AG20443 (cell line): ENCODE measurements at regions not wholly inside any gene's neighbourhood (a gene's known extent, or its start where the extent isn't known, plus 50 kb on each side); places are given as distances from the start of the nearest gene placed in this dataset.
"Not testable (repeated sequence)": the region's sequence is repeated elsewhere in the genome, so short reads cannot be mapped to it uniquely, and the experiment has no call there.

Experiments
- DNase-seq: peaks from one replicate; pipeline ENCODE4 v3.0.0; 2012; ENCODE audit warnings: low spot score, mixed read lengths

DNA sequence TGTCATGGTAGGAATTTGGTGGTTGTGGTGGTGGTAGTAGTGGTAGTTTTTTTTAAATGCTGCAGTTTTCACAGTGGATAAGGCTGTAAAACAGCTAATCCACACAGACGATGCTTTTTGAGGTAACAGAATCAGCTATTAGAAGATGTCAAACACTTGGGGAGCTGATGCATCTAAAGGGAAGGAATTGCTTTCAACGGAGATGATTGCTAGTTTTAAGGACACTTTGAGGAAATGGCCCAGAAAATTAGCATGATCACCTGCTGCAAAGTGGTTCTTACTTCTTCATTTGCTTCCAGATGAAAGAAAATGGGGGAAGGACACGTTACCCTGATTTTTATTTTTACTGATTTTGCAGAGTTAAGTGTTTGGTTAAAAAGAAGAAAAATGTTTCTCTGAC, 178.2 kb upstream of the ATP10B start:
- no peak for DNase-seq

DNA sequence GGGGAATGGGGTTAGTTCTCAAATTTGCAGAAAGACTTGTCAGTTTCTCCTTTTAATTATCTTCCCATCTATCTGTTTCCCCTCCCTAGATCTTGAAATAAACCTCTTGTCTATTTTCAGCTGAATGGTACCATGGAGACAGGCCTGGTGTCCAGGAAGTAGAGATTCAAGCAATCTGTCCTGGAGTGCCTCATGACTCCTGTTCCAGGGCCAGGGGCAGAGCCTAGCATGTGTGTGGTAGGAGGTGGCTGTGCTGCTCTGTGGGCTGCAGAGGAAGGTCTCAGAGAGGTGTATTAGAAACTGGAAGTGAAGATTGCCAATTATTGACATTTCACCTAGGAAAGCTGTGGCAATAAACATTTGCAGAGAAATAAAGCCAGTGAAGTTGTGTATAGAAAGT, 175.8 kb upstream of the ATP10B start:
- no peak for DNase-seq

DNA sequence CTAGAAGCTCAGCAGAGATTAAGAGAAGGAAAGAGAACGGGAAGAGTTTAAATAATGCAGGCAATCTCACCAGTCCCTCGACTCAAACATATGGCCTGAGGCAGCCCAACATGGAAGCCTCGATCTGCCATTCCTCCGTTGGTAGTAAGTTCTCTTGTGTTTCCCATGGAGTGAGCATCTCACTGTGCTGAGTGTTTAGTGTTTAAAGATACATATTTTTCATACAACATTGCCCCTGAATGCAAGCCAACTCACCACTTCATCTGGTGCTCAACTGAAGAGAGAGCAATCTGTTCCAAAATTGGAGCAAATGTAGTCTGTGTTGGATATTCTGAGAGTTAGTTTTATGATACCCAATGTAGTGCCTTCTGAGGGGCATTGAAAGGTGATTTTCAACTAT, 171.5 kb upstream of the ATP10B start:
- no peak for DNase-seq

DNA sequence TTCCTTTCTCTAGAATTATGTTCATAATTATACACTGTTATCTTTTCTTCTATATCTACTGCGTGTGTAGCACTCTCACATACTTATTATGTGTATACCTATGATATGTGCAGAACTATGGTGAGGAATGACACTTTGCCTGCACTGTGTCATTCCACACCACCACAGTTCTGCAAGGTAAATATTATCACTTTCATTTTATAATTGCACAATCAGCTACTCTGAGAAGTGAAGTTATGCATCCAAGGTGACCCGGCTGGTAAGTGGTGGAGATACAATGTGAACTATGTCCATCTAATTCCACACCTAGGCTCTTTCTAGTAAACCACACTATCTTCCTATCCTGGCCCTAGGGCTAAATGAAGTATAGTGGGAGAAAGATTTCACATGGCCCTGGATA, 170.1 kb upstream of the ATP10B start:
- no peak for DNase-seq

DNA sequence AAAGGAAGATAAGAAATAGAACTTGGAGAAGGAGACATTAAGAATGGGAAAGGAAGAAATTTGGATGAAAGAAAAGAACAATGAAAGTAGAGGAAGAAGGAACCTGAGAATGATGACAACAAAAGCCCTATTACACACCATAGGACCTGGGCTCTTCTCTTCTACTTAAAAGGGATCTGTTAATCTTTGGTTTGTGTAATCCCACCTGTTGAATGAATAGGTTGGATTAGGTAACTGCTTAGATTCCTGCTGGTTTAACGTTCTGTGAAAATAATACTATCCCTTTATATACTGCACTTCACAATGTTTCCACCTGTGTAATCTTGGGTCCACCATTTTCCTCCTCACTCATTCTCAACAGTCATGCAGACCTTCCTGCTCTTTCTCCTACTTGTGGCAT, 157.8 kb upstream of the ATP10B start:
- no peak for DNase-seq

DNA sequence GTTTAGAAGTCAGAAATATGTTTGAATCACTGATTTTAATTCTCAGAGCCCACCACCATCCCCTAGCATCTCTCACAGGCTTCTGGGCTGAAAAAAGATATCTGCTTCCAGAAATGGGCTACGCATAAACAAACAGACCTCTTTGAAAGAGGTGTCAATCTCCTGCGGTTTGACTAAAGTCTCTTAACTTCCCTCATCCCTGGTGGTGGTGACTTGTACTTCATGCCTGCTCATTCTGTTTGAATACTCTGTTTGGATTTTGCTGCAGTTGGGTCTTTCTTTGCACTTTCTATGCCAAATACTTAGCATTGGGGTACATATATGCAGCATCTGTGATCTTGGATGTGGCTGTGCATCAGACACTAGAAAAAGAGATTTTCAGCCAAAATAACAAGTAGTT, 157.2 kb upstream of the ATP10B start:
- no peak for DNase-seq

DNA sequence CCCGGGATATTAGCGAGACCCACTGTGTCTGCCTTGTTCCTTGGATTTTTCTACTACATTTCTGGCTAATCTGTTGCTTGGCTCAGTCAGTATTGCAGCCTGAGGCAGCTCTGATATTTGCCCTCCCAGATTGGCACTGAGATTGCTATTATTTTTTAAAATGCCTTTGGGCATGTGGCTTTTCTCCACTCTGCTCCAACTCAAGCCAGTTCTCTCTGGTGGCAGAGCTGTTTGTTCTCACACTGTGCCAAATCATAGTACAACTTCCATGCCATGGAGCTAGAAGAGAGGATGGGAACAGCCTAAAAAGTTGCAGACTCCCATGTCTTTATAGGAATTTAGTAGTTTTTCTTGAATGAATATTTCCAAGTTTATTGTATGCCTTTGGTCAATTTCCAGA, 155.9 kb upstream of the ATP10B start:
- no peak for DNase-seq

DNA sequence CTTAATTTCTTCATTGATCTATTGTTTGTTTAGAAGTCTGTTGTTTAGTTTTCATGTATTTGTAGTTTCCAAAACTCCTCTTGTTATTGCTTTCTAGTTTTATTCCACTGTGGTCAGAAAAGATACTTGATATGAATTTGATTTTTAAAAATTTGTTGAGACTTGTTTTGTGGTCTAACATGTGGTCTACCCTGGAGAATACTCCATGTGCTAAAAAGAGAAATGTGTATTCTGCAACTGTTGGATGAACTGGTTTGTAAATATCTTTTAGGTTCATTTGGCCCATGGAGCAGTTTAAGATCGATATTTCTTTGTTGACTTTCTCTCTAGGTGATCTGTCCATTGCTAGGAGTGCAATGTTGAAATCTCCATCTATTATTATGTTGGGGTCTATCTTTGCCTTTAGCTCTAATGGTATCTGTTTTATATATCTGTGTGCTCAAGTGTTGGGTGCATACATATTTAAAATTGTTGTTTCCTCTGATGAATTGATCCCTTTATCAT, 150.6 kb upstream of the ATP10B start:
- no peak for DNase-seq

DNA sequence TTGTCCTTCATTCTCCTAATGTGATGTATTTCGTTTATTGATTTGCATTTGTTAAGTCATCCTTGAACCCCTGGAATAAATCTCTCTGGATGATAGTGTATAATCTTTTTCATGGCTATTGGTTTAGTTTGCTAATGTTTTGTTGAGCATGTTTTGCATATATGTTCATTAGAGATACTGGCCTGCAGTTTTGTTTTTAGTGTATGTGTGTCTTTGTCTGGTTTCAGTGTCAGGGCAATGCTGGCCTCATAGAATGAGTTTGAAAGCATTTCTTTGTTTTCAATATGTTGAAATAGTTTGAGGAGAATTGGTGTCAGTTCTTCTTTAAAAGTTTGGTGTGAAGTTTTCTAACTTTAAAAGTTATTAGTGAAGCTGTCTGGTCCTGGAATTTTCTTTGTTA, 149.6 kb upstream of the ATP10B start:
- DNase-seq = no peak

DNA sequence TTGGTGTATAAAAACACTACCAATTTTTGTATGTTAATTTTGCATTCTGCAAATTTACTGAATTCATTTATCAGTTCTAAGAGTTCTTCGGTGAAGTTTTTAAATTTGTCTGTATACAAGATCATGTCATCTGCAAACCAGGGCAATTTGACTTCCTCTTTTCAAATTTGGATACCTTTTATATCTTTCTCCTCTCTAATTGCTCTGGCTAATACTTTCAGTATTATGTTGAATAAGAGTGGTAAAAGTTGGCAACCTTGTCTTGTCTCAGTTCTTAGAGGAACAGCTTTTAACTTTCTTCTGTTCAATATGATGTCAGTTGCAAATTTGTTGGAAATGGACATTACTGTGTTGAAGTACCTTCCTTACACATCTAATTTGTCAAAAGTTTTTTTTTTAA, 149.1 kb upstream of the ATP10B start:
- not testable (repeated sequence) for DNase-seq

DNA sequence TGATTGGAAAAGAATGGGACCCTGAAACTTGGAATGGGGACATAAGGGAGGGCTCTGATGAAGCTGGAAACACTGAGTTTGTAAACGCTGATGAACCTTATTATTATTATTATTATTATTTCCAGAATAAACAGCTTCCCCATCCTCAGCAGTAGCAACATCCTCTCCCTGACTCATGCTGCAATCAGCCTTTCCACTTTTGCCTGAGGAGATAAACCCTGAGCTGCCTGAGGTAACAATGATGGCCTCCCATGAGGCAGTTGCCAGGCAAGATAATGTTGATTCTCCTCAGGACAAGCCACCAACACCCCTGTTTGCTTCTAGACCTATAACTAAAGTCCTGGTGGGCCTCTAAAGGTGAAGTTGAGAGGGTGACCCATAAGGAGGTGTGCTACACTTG, 139.2 kb upstream of the ATP10B start:
- no peak for DNase-seq

DNA sequence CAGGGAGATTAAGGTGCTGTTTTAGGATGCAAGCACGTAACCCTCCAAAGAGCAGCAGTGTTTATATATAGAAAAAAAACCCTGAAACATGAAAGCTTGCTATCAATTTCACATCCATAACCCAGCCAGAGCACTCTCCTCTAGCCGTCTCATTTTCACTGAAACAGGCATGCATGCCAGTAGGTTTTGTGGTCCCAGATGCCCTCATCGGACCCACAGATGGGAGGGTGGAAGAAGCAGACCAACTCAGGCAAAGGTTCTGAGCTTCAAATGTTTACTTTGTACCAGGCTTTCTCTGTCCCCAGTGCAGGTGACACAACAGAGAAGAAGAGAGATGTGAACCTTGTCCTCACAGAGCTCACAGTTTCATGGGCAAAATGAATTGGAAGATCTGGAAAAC, 127.4 kb upstream of the ATP10B start:
- no peak for DNase-seq

DNA sequence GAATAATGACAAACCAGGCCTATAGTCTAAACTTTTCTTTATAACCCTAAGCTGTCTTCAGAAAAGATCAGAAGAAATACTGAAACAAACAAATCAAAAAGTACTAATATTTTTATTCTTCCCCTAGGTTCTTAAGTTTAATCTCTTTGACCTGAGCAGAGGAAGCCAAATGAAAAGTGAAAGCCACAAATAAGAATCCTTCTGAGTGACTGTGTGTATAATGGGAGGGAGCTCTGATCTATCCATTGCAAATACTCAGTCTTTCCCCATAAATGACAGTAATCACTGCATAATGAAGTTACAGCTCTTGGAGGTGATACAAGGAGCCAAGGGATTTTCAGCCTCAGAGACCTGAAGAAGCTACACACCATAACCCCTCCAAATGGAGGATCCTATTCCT, 126.9 kb upstream of the ATP10B start:
- DNase-seq = no peak

DNA sequence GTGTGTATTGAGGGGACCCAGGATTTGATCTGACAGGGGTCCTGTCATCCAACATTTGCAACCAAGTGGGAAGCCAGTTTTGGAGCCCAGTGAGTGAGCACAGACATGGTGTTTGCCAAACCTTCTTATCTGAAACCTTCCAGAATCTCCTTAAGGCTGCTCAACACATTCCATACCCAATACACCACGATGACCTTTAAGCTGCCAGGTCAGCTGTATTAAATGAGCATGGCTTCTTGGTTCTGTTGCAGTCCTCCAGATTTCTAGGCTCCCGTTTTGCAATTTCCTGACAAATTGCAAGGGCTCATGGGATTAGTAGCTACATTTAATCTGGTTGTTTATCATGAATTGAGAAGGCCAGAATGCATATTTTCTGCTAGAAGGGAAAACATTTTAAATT, 124.2 kb upstream of the ATP10B start:
- DNase-seq = no peak

DNA sequence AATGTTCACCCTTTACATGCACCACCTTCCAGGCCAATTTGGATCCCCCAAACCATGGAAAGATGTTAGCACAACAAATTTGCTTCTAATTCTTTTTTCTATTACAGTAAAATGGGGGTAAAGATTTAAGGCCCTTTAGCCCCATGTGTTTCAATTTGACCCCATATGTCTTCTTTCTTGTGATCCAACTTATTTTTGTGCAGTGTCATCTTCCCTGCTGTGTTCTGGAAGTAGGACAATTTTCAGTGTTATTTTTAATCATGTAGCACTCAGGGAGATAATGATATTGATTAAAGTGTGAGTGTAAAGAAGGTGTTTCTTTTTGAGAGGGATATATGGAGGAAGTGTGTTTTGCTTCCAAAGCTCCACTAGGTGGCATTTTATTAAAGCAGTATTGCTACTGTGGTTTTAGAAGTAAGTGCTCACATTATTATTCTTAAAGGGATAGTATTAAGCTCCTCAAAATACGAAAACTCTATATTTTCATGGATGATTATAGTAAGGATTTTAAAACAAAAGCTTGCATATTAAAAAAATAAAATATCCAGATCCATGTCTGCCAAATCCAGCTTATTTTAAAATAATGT, 118.7 kb upstream of the ATP10B start:
- DNase-seq = no peak

DNA sequence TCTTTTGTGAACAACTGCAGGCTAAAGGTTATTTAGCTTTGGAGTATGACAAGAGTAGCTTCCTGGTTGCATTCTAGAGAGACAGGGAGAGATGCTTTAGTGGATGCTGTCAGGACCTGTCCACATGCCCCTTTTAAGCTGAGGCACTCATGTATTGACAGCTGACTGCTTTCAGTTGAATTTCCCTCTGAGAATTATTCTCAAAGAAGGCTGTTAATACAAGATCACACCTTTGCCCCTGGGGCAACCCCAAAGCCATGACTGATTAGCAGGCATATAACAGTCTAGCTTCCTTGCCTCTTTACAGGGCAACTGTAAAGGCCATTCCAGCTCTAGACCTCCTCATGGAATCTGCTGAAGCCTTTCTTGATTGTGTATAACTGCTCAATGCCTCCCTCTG, 117.6 kb upstream of the ATP10B start:
- DNase-seq = no peak

DNA sequence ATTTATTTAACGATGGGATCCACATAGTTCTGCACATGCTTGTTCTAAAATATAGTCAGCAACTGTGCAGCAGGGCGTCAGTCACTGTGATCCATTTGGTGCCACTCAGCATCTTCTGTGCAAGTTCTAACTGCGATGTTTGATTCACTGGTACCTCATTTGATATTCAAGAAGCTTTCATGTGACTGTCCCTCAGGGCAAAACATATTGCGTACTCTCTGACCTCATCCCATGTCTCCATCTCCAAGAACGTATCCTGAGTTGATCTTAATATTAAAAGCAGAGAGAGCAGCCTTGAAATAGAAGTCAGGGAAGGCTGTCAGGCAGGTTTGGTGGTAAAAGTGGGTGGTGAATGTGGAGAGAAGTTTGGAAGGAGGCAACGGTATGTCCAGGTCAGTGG, 116.5 kb upstream of the ATP10B start:
- no peak for DNase-seq

DNA sequence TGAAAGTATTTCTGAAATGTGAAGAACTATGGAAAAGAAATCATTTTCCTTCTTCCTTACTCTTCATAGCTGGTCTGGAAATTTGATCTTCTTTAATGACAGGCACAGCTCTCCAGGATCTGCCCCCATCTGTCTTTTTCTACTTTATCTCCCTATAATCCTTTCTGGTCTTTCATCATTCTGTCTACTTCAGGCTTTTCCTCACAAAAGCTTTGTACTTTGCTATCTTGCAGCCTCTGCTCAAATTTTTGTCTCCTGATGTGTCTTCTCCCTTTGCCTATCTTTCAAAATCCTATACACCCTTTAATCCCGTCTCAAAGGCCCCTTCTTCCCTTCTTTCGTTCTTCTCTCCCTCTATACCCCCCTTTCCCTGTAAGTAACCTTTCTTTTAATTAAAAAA, 114.9 kb upstream of the ATP10B start:
- DNase-seq = no peak

DNA sequence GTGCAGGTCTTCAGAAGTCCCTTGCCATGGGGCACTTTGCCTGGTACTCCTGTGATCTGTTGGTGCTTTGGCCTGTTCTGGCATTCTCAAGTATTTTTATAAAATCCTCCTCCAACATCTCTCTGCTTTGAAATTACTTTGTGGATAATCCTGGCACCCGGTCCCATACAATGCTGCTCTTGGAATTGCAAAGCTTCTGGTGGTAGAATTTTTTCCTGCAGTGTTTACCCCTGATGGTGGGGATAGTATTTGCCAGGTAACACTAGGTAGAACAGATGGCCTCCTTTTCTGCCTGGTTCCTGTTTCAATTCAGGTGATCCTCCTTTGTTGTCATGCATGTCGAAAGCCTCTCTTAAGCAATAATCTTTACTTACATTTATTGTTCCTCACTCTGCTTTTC, 109.8 kb upstream of the ATP10B start:
- no peak for DNase-seq

DNA sequence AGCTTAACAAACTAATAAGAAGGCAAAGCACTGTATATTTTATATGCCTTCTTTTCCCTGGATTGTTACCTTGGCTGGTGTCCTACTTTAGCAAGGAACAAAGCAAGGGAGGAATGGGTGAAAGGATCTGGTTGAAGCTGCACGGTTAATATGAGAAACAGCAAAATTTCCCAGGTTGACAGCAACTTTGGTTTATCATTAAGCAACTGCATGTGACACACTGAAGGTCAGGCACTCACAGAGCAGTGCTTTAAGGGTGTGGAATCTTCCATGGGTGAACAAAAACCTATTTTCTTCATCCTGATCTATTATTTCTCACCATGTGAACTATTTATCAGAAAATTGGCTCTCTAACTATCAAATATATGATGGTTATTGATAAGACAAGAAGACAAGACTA, 109.0 kb upstream of the ATP10B start:
- no peak for DNase-seq

DNA sequence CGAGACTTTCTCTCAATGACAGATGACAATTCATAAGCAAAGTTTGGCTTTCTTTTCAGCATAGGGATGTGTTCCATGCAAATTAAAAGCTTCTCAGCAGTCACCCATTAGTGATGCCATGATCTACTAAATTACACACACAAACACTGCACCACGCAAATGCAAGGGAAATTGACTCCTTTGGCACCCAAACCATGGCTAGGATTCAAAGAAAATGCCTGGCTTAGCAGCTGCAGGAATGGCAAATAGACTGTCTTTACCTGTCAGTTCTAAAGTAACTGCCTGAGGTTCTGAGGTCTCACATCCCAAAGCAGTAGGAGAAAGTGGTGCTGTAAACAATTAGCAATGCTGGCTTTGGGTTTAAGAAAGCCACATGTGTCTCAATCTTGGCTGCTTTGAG, 108.6 kb upstream of the ATP10B start:
- DNase-seq = no peak

DNA sequence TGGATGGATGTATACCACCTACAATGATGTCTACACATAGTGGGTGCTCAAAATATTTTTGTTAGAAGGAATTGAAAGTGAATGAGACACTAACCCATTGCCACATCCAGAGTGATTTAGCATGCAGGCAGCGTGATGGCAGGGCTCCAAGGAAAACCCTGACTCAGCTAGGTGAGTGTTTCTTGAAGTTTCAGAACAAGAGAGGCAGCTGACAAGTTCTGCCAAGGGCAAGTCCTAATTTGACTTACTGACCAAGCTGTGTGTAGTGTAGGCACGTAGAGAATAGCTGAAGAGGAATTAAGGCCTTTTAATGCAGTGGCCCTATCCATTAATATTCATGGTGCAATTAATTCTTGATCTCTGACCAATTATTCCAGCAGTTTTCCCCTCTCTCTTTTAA, 107.8 kb upstream of the ATP10B start:
- no peak for DNase-seq

DNA sequence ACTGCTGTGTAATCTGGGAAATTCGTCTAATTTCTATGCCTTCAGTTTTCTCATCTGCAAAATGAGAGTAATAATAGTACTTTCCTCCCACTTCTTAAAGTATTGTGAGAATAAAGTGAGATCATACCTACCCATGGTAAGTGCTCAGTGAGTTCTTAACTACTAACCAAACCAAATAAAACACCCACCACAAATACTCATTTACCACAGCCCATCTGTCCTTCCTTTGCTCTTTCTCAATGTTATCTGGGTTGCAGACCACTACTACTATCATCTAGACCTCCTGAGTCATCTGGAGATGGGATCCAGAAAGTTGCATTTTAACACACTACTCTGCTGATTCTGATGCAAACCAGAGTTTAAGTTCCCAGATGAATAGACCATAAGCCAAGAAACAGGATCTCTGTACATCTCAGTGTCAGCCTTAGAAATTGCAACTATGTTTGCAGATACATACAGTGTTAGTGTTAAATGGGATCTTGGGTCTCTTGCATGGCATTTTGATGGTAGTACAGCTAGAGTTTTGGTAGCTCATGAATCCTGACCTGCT, 105.4 kb upstream of the ATP10B start:
- DNase-seq = no peak

DNA sequence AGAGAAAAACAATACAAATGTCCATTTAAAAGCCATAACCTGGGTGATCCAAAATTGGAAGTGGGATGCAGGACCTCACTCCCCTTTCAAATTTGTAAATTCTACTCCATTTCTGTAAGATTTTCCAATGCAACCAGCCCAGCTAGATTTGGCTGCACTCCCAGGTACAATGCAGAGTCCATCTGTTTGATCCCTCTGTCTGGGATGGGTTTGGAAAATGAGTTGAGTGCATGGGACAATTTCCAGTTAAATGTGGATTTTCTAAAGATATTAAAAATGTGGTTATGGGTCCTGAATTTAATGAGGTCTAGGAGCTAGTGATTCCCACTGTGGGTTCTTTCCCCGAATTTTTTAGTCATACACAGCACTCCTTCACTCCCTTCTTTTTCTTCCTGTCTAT, 104.0 kb upstream of the ATP10B start:
- DNase-seq = no peak

DNA sequence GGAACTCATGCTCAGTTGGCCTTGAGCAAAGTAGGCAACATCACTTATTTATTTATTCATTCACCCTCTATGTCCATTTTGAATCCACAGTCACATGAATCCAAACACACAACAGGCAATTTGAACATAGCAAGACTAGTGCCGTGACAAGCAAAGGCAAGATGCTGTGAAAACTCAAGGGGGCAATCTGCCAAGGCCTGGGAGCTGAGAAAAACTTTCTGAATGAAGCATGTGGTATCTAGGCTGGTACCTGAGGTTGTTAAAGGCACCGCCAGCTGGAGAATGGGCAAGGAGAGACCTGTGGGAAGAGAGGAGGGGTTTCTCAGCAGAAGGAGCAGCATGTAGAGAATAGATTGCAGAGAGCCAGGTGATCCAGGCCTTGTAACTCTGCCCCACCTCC, 98.3 kb upstream of the ATP10B start:
- DNase-seq = no peak
